ENCODE measurements at regions not wholly inside any gene's neighbourhood (a gene's known extent, or its start where the extent isn't known, plus 50 kb on each side); places are given as distances from the start of the nearest gene placed in this dataset.

DNA sequence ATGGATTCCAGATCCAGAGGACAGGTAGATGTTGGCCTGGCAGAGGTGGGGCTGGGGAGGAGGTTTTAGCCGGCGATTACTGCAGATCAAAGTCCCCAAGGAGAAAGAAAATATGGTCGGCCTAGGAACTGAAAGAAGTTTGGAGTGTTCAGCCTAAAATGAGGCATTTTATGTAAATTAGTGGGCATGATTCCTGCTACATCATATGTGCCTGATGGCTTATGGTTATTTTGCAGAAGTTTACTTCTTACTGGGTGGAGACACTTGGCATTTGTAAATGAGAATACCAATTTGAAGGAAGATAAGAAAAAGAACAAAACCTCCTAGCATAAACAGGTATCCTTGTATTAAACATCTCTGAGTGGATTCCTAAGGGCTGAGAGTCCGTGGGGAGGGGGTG is 149.3 kb downstream of the FOXL1 start:
- TF ChIP-seq GATA3 (IDR thresholded peaks at IDR 0.05; ENCODE audit: low read depth, low read length) (no peak), GATA2 (IDR thresholded peaks at IDR 0.05; ENCODE audit: low read depth, low read length) (no peak)

DNA sequence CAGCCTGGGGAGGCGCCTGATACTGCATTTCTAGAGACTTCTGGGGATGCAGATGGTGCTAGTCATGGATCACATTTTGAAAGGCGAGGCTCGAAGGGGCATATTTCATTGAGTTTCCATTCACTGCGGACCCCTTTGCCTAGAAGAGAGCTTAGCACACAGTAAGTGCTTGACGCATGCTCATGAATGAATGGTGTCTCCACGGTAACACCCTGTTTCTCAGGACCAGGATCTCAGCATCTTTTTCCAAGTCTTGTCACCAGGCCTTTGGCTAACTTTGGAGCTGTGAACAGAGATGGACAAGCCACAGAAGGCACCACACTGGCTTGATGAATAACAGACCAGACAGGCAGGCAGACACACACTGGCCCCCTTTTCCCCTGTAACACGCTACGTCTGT is 151.3 kb downstream of the FOXL1 start:
- TF ChIP-seq GATA3 (IDR thresholded peaks at IDR 0.05; ENCODE audit: low read depth, low read length) (no peak), GATA2 (IDR thresholded peaks at IDR 0.05; ENCODE audit: low read depth, low read length) (no peak)

DNA sequence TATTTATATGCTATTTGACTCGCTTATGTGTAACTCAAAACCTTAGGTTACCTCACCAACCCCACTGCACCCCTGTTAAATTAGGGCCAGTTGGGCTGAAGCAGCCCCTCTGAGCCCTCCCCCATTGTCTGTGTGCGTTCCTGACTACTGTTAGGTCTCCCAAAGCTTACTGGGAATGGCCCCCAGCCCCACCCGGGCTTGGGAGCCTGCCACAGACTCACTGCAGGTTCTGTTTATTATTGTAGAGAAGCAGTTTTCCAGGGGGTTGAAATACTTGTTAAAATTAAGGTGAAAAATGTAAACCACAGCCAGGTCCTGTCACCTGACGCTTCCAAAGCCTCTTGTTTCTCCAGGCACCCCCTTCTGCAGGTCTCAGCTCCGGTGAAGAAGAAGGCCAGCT is 151.7 kb downstream of the FOXL1 start:
- no peak for TF ChIP-seq GATA3 (IDR thresholded peaks at IDR 0.05; ENCODE audit: low read depth, low read length)
- no peak for TF ChIP-seq GATA2 (IDR thresholded peaks at IDR 0.05; ENCODE audit: low read depth, low read length)

GRCh38 chr16:86730597-86730996 is 152.2 kb downstream of the FOXL1 start:
- no peak for TF ChIP-seq GATA3 (IDR thresholded peaks at IDR 0.05; ENCODE audit: low read depth, low read length)
- TF ChIP-seq GATA2 (IDR thresholded peaks at IDR 0.05; ENCODE audit: low read depth, low read length): no peak

DNA sequence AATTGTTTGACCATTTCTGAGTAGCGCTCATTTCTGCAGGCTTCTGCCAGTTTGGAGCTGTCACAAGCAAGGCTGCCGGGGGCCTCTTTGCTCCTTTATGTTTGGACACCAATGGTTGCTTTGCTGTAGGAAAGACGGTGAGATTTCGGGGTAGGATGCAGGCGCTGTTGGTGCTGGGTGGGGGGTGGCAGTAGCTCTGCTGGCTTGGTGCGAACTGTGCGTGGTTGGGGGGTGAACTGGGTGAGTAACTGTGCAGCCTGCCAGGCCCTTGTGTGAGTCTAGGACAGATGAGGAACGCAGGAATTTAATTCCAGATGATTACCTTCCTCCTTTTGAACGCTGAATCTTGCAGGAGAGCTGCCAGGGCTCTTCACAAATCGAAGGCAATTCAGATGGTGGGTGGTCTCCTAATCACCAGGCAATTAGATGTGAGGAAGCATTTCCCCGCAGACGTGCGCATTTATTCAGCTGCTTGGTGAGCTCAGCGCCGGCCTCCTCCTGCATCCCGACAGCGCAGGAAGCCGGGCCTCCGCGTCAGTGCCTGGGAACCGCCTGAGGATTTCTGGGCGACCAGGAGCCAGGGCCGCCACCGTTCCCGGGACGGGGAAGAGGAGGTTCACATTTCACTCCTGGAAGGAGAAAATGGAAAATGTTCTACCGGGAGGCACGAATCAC is 154.4 kb downstream of the FOXL1 start:
- TF ChIP-seq GATA3 (IDR thresholded peaks at IDR 0.05; ENCODE audit: low read depth, low read length) (no peak), GATA2 (IDR thresholded peaks at IDR 0.05; ENCODE audit: low read depth, low read length) (no peak)

DNA sequence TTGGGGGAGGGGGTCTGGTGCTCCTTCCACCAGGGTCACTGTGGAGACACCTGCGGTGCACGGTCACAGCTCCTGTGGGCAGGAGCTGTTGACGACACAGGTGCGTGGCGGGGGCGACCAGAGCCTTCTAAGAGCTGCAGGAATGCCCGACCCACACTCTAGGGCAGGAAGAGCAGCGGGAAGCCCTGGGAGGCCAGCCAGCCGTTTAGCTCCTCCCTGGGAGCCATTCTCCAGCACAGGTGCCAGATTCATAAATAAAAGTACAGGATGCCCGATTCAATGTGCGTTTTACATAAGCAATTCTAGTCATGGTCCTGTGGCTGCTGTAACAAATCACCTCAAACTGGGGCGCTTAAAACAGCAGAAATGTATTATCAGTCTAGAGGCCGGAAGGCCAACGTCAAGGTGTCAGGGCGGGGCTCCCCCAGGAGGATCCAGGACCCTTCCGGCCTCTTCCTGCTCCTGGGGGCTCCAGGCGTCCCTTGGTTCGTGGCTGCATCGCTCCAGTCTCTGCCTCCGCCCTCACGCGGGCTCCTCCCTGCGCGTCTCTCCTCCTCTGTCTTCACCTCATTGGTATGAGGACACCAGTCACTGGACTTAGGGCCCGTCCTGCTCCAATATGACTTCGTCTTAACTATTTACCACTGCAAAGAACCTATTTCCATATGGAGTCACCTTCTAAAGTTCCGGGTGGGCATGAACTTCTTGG is 155.4 kb downstream of the FOXL1 start:
- TF ChIP-seq GATA3 (IDR thresholded peaks at IDR 0.05; ENCODE audit: low read depth, low read length): no peak
- no peak for TF ChIP-seq GATA2 (IDR thresholded peaks at IDR 0.05; ENCODE audit: low read depth, low read length)

- no peak for TF ChIP-seq GATA3 (IDR thresholded peaks at IDR 0.05; ENCODE audit: low read depth, low read length)
- TF ChIP-seq GATA2 (IDR thresholded peaks at IDR 0.05; ENCODE audit: low read depth, low read length): no peak
Measured at GRCh38 chr16:86734543-86735460, 156.5 kb downstream of the FOXL1 start.

- no peak for TF ChIP-seq GATA2 (IDR thresholded peaks at IDR 0.05; ENCODE audit: low read depth, low read length)
Measured at GRCh38 chr16:86735727-86736126, 157.4 kb downstream of the FOXL1 start.

GRCh38 chr16:86736502-86736901 is 158.2 kb downstream of the FOXL1 start:
- no peak for TF ChIP-seq GATA3 (IDR thresholded peaks at IDR 0.05; ENCODE audit: low read depth, low read length)
- no peak for TF ChIP-seq GATA2 (IDR thresholded peaks at IDR 0.05; ENCODE audit: low read depth, low read length)

DNA sequence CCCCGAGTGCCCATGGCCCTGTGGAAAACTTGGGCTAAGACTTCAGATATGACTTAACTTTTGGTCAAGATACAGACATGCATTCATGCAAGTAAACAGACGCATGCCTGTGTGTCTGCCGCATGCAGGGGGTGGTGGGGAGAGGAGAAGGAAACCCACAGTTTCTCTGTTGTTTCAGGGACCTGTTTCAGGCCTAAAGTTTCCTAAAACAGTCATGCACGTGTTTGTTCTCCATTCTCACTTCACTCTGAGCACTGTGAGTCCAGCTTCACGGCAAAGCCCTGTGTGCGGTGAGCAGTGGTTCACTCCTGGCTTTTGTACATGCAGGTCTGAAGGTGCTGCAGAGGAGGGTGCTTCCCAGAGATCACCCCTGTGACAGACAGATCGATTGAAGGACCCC is 158.7 kb downstream of the FOXL1 start:
- TF ChIP-seq GATA3 (IDR thresholded peaks at IDR 0.05; ENCODE audit: low read depth, low read length) (no peak), GATA2 (IDR thresholded peaks at IDR 0.05; ENCODE audit: low read depth, low read length) (no peak)

GRCh38 chr16:86739178-86739577 is 160.8 kb downstream of the FOXL1 start:
- TF ChIP-seq GATA3 (IDR thresholded peaks at IDR 0.05; ENCODE audit: low read depth, low read length) (no peak), GATA2 (IDR thresholded peaks at IDR 0.05; ENCODE audit: low read depth, low read length) (no peak)

- TF ChIP-seq GATA3 (IDR thresholded peaks at IDR 0.05; ENCODE audit: low read depth, low read length): no peak
Measured at GRCh38 chr16:86739808-86740207, 161.5 kb downstream of the FOXL1 start.

GRCh38 chr16:86740298-86740697 is 161.9 kb downstream of the FOXL1 start:
- TF ChIP-seq GATA2 (IDR thresholded peaks at IDR 0.05; ENCODE audit: low read depth, low read length): no peak
- TF ChIP-seq GATA3 (IDR thresholded peaks at IDR 0.05; ENCODE audit: low read depth, low read length): no peak
